Jurkat, Clone E6-1 (cell line): ENCODE measurements at regions not wholly inside any gene's neighbourhood (a gene's known extent, or its start where the extent isn't known, plus 50 kb on each side); places are given as distances from the start of the nearest gene placed in this dataset.
A peak's percentile ranks its signal among the peaks of the same experiment; 100 is the strongest.
"Not testable (repeated sequence)": the region's sequence is repeated elsewhere in the genome, so short reads cannot be mapped to it uniquely, and the experiment has no call there.

Source experiments
- DNase-seq: peaks from one replicate; pipeline ENCODE4 v3.0.0-alpha.2; 2011; ENCODE audit warnings: low read depth, low spot score
- H3K4me3 ChIP-seq: 2 replicates; pipeline ENCODE4 v1.5.1; 2011; ENCODE audit warnings: mild to moderate bottlenecking, low read length, control low read depth, moderate library complexity

GRCh38 chr7:149642589-149642988, 130.8 kb downstream of the ZNF467 start:
- DNase-seq: no peak
- H3K4me3 ChIP-seq: no peak overlapping the region

GRCh38 chr7:149638566-149639320, 134.6 kb downstream of the ZNF467 start:
- H3K4me3 ChIP-seq: no peak overlapping the region
- DNase-seq: no peak

GRCh38 chr7:149637911-149638565, 135.3 kb downstream of the ZNF467 start:
- DNase-seq: no peak
- no peak overlapping the region for H3K4me3 ChIP-seq

- no peak for DNase-seq
- no peak overlapping the region for H3K4me3 ChIP-seq
Observed at GRCh38 chr7:149635561-149636329, 137.6 kb downstream of the ZNF467 start.

GRCh38 chr7:149633976-149634945, 136.7 kb upstream of the ZNF746 start:
- no peak for DNase-seq
- no peak overlapping the region for H3K4me3 ChIP-seq

GRCh38 chr7:149628361-149629149, 130.9 kb upstream of the ZNF746 start:
- not testable (repeated sequence) for DNase-seq, H3K4me3 ChIP-seq

GRCh38 chr7:149627911-149628310, 130.3 kb upstream of the ZNF746 start:
- DNase-seq: no peak
- no peak overlapping the region for H3K4me3 ChIP-seq

- no peak overlapping the region for H3K4me3 ChIP-seq
- no peak for DNase-seq
Observed at GRCh38 chr7:149626972-149627371, 129.4 kb upstream of the ZNF746 start.

- no peak overlapping the region for H3K4me3 ChIP-seq
- no peak for DNase-seq
Observed at GRCh38 chr7:149625947-149626392, 128.4 kb upstream of the ZNF746 start.

- peak; percentile 55 for DNase-seq
- peak overlapping the region; percentile 85 for H3K4me3 ChIP-seq
Observed at GRCh38 chr7:149625340-149625946, 127.8 kb upstream of the ZNF746 start.

GRCh38 chr7:149624419-149625339, 127.1 kb upstream of the ZNF746 start:
- DNase-seq: peak; percentile 81
- H3K4me3 ChIP-seq: peak overlapping the region; percentile 85

- H3K4me3 ChIP-seq: peak overlapping the region; percentile 85
- DNase-seq: no peak
Observed at GRCh38 chr7:149624006-149624405, 126.4 kb upstream of the ZNF746 start.

GRCh38 chr7:149623262-149623997, 125.8 kb upstream of the ZNF746 start:
- not testable (repeated sequence) for DNase-seq
- H3K4me3 ChIP-seq: peak overlapping the region; percentile 85

GRCh38 chr7:149622444-149623210, 125.0 kb upstream of the ZNF746 start:
- peak overlapping the region; percentile 85 for H3K4me3 ChIP-seq
- DNase-seq: no peak

GRCh38 chr7:149621776-149622175, 124.2 kb upstream of the ZNF746 start:
- no peak overlapping the region for H3K4me3 ChIP-seq
- peak; percentile 60 for DNase-seq
